NCI-H345 treated with DMSO at 0.1 percent for 48 hours (cell line): ENCODE measurements at regions not wholly inside any gene's neighbourhood (a gene's known extent, or its start where the extent isn't known, plus 50 kb on each side); places are given as distances from the start of the nearest gene placed in this dataset.
"Not testable (repeated sequence)": the region's sequence is repeated elsewhere in the genome, so short reads cannot be mapped to it uniquely, and the experiment has no call there.

Experiments used
- DNase-seq: peaks from one replicate; lab custom pipeline; 2025; ENCODE audit not compliant: unreplicated experiment; lab: John Stamatoyannopoulos, UW

DNA sequence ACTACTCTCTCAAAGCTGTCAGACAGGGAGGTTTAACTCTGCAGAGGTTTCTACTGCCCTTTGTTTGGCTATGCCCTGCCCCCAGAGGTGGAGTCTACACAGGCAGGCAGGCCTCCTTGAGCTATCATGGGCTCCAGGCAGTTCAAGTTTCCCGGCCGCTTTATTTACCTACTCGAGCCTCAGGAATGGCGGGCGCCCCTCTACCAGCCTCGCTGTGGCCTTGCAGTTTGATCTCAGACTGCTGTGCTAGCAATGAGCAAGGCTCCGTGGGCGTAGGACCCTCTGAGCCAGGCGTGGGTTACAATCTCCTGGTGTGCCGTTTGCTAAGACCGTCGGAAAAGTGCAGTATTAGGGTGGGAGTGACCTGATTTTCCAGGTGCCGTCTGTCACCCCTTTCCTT, 124.3 kb downstream of the PTCHD1 start:
- not testable (repeated sequence) for DNase-seq

- DNase-seq = no peak
These were observed 130.6 kb downstream of the PTCHD1 start for GRCh38 chrX:23465105-23465791.

GRCh38 chrX:23465985-23466384, 131.3 kb downstream of the PTCHD1 start:
- DNase-seq = no peak

GRCh38 chrX:23478056-23478455, 143.4 kb downstream of the PTCHD1 start:
- DNase-seq = no peak

DNA sequence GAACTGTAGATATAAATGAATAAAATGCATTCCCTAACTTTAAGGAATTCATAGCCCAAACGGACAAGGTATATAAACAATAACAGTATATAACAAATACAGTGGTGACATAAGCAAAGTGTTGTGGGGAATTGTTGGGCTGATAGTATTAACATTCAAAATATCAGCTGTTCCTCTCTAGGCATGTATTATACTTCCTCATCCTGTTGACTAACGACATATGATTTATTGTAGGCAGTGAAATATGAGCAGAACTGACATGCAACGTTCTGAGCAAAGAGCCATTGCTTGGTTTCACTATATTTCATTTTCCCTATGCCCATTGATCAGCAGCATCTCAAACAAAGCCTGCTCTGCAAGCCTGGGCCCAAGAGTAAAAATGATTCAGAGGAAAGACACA, 143.9 kb downstream of the PTCHD1 start:
- DNase-seq = no peak

DNA sequence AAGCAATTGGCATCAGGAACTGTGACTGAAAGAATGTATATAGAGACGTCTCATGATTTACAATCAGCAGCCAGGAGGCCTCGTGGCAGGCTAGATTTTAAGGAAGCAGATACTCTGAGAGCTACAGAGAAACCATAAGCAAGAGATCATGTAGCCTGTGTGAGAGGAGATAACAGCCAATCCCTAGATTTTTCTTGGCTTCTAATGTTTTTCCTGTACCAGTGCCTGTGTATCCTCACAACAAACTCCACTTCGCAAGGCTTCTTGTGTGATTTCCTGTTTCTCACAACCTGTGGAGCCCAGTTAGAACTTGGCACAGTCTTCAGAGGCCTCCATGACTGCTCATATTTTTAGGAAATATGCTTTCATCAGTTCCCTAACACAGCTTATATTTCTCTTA, 147.9 kb downstream of the PTCHD1 start:
- DNase-seq = no peak

DNA sequence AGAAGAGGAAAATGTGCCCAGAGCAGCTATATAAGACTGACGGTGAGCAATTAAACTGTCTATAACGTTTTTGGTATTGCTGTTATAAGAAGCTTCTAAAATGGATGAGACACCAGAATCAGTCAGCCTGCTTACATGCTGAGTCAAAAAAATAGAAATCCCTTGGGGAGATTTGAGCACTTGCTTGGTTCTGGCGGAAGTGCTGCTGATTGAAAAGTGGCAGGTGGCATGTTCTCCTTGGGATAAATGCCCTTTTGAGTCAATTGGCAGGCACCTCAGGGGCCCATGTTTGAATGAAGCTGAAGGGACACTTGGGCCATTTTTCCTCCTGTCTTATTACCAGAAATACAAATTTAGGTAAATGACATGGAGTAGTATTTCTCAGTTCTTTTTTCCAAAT, 148.7 kb downstream of the PTCHD1 start:
- no peak for DNase-seq

DNA sequence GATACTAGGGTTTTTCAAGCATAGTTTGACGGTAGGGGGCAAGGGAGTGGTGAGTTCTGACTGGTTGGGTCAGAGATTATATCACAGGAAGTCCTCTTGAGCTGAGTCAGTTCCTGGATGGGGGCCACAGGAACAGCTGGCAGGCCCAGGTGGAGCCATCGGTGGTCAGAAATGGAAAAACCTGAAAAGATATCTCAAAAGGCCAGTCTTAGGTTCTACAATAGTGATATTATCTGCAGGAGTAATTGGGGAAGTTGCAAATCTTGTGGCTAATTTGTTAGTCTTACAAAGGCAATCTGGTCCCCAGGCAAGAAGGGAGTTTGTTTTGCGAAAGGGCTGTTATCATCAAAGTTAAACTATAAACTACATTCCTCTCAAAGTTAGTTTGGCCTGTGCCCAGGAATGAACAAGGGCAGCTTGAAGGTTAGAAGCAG, 159.3 kb downstream of the PTCHD1 start:
- no peak for DNase-seq

- no peak for DNase-seq
These were observed 160.1 kb downstream of the PTCHD1 start for GRCh38 chrX:23494741-23495140.

- DNase-seq = no peak
These were observed 163.3 kb downstream of the PTCHD1 start for GRCh38 chrX:23497919-23498318.

DNA sequence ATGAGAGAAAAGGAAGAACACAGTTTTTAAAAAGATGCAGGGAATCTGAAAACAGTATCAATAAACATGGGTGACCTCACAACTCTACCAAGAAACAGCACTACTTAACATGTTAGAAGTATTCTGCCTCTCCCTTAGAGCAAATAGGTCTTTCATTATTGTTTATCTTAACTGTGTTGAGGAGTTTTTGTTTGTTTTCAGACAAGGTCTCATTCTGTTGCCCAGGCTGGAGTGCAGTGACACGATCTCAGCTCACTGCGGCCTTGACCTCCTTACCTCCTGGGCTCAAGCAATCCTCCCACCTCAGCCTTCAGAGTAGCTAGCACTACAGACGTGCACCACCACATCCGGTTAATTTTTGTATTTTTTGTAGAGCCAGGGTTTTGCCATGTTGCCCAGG, 165.3 kb upstream of the PRDX4 start:
- DNase-seq = no peak

GRCh38 chrX:23503835-23504539, 163.3 kb upstream of the PRDX4 start:
- peak; percentile 26 for DNase-seq

GRCh38 chrX:23504540-23504884, 162.8 kb upstream of the PRDX4 start:
- DNase-seq = no peak

DNA sequence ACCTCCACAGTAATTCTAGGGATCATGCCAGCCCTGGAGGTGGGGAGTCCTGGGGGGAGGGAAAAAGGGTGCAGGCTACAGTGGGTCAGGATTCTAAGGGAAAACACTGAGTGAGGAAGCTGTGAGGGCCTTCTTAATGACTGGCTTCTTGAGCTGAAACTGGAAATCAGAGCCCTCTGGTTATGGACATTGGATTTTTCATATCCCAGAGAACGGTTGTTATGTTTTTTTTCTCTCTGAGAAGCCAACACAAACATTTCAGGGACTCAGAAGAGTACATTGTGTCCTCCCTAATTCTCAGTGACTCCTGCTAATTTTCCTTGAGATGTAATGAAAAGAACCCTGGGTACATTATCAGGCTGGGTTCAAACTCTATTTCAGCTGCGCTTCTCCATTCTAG, 162.4 kb upstream of the PRDX4 start:
- DNase-seq = no peak

GRCh38 chrX:23505531-23506303, 161.6 kb upstream of the PRDX4 start:
- no peak for DNase-seq

DNA sequence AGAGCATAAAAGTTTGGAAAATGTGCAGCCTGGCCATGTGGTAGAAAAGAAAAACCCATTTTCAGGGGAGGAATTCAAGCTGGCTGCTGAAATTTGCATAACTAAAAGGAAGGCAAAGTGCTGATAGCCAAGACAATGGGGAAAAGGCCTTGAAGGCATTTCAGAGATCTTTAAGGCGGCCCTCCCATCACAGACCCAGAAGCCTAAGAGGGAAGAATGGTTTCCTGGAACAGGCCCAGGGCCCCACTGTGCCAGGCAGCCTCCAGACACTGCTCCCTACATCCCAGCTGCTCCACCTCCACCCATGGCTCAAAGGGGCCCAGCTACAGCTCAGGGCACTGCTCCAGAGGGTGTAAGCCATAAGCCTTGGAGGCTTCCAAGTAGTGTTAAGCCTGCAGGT, 158.0 kb upstream of the PRDX4 start:
- DNase-seq = no peak

DNA sequence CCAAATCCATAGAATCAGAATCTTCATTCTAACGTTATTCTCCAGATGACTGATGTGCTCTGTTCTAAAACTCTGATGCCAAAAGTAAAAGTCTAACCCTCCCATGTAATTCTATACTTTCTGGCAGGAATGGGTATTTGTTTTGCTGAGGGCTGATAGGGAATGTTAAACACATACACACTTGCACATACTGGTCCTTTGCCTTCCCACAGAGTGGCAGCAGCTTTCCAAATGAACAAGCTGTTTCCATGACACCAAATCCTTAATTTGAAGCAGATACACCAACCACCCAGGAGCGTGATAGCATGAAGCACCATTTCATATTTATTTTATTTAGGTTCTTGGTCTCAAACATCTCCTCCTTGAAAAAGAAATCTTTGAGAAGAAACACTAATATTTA, 155.5 kb upstream of the PRDX4 start:
- DNase-seq = peak; percentile 27

DNA sequence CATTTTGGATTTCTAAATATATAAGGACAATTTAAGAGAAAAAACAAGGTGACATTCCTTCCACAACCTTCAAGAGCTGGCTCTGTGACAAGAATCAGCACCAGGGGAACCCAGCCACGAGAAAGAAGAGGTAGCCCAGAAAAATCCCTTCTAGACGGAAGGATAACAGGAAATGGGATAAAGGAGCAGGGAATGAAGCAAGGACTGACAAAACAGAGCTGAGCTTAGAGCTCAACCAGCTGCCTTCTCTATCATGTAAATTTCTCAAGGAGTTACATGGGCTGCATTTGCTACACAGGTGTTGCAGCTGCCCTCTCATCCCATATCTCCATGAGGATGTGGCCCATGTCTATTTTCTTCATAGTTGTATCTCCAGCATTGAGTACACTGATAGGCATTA, 154.2 kb upstream of the PRDX4 start:
- peak; percentile 15 for DNase-seq

DNA sequence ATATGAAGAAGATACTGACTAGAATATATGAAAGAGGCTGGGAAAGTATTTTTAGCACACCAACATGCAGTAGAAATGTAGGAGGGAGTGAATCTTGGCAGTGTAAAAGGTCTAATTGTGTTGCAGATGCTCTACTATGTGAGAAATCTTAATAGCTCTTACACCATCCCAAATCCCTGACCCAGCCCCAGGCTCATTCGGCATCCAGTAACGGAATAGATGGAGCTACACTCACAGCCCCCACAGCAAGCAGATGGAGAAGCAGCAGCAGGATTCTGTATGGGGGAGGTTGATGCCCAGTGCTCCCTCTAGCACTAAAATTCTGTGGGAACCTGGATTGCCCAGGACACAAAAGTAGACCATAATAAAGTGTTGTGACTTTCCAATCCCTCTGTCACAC, 153.2 kb upstream of the PRDX4 start:
- no peak for DNase-seq

GRCh38 chrX:23515028-23515427, 152.3 kb upstream of the PRDX4 start:
- peak; percentile 73 for DNase-seq

DNA sequence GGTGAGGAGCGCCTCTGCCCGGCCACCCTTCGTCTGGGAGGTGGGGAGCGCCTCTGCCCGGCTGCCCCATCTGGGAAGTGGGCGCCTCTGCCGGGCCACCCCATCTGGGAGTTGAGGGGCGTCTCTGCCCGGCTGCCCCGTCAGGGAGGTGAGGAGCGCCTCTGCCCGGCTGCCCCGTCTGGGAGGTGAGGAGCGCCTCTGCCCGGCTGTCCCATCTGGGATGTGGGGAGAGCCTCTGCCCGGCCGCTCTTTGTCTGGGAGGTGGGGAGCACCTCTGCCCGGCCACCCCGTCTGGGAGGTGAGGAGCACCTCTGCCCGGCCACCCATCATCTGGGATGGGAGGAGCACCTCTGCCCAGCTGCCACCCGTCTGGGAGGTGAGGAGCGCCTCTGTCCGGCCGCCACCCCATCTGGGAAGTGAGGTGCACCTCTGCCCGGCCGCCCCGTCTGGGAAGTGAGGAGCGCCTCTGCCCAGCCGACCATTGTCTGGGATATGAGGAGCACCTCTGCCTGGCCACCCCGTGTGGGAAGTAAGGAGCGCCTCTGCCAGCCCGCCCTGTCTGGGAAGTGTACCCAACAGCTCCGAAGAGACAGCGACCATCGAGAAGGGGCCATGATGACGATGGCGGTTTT, 144.2 kb upstream of the PRDX4 start:
- DNase-seq = not testable (repeated sequence)

GRCh38 chrX:23524467-23524866, 142.8 kb upstream of the PRDX4 start:
- DNase-seq = no peak
